ENCODE measurements at regions not wholly inside any gene's neighbourhood (a gene's known extent, or its start where the extent isn't known, plus 50 kb on each side); places are given as distances from the start of the nearest gene placed in this dataset.

GRCh38 chr2:57878866-57879210 is 167.8 kb upstream of the VRK2 start:
- intact Hi-C loops (cut with DNase I), result no loop called here
- Histone ChIP-seq H3K4me3 (no peak overlapping the region), H3K36me3 (no peaks in the 10 kb centered on the region), H3K4me1 (no peaks in the 10 kb centered on the region), H3K27ac (no peak overlapping the region), H3K27me3 (no peaks in the 10 kb centered on the region), H3K9me3 (no peaks in the 10 kb centered on the region)
- DNase-seq (ENCODE audit: low spot score in 2 of 2), result no peak
- TF ChIP-seq CTCF (IDR thresholded peaks at IDR 0.05), result no peak

- H3K27me3 ChIP-seq, result no peaks in the 10 kb centered on the region
- H3K4me3 ChIP-seq, result no peak overlapping the region
- no peaks in the 10 kb centered on the region for H3K9me3 ChIP-seq
- TF ChIP-seq CTCF (IDR thresholded peaks at IDR 0.05), result no peak
- intact Hi-C loops (cut with DNase I), result no loop called here
- no peaks in the 10 kb centered on the region for H3K4me1 ChIP-seq
- no peaks in the 10 kb centered on the region for H3K36me3 ChIP-seq
- H3K27ac ChIP-seq, result no peak overlapping the region
- DNase-seq (ENCODE audit: low spot score in 2 of 2), result no peak
Observed at GRCh38 chr2:57880446-57880845, 166.2 kb upstream of the VRK2 start.

GRCh38 chr2:57880967-57881366 is 165.6 kb upstream of the VRK2 start:
- intact Hi-C loops (cut with DNase I), result no loop called here
- Histone ChIP-seq H3K27ac (no peak overlapping the region), H3K27me3 (no peaks in the 10 kb centered on the region), H3K4me3 (no peak overlapping the region), H3K4me1 (no peaks in the 10 kb centered on the region), H3K9me3 (no peaks in the 10 kb centered on the region), H3K36me3 (no peaks in the 10 kb centered on the region)
- DNase-seq (ENCODE audit: low spot score in 2 of 2), result no peak
- no peak for TF ChIP-seq CTCF (IDR thresholded peaks at IDR 0.05)

- intact Hi-C loops (cut with DNase I), result no loop called here
- Histone ChIP-seq H3K36me3 (no peaks in the 10 kb centered on the region), H3K4me1 (no peaks in the 10 kb centered on the region), H3K4me3 (no peak overlapping the region), H3K9me3 (no peaks in the 10 kb centered on the region), H3K27me3 (no peaks in the 10 kb centered on the region), H3K27ac (no peak overlapping the region)
- no peak for TF ChIP-seq CTCF (IDR thresholded peaks at IDR 0.05)
- no peak for DNase-seq (ENCODE audit: low spot score in 2 of 2)
Observed at GRCh38 chr2:57881998-57882888, 164.4 kb upstream of the VRK2 start.

- TF ChIP-seq CTCF (IDR thresholded peaks at IDR 0.05), result no peak
- Histone ChIP-seq H3K4me3 (no peak overlapping the region), H3K9me3 (no peaks in the 10 kb centered on the region), H3K36me3 (no peaks in the 10 kb centered on the region), H3K27ac (no peak overlapping the region), H3K27me3 (no peaks in the 10 kb centered on the region), H3K4me1 (no peaks in the 10 kb centered on the region)
- DNase-seq (ENCODE audit: low spot score in 2 of 2), result no peak
- intact Hi-C loops (cut with DNase I), result no loop called here
Observed at GRCh38 chr2:57882895-57883515, 163.6 kb upstream of the VRK2 start.
